Neural cell (in vitro differentiated cells): ENCODE measurements at regions not wholly inside any gene's neighbourhood (a gene's known extent, or its start where the extent isn't known, plus 50 kb on each side); places are given as distances from the start of the nearest gene placed in this dataset.

Source experiments
- H2AFZ ChIP-seq: fragments of 200-600, 300-800 bp; sonication (generic), shearing (Covaris generic); 2 replicates; pipeline ENCODE4 v1.6.0; 2014; ENCODE audit warnings: low read depth, mild to moderate bottlenecking, antibody characterized with exemption, low read length, moderate library complexity
- H3F3A ChIP-seq: fragments of 200-600 bp; shearing (Covaris generic); 2 replicates; pipeline ENCODE4 v1.6.1; 2016; ENCODE audit warnings: mild to moderate bottlenecking, moderate library complexity, mixed read lengths, antibody characterized with exemption, low read length; ENCODE audit not compliant: insufficient read depth, poor library complexity, severe bottlenecking
- H3K27ac ChIP-seq: fragments of 200-600, 300-800 bp; sonication (generic), shearing (Covaris generic); 2 replicates; pipeline ENCODE4 v1.5.1; 2014; ENCODE audit warnings: mild to moderate bottlenecking, low read length, moderate library complexity
- H3K27me3 ChIP-seq: fragments of 300-800, 200-600 bp; sonication (generic), shearing (Covaris generic); 2 replicates; pipeline ENCODE4 v1.6.0; 2014; ENCODE audit warnings: mild to moderate bottlenecking, low read depth, low read length, moderate library complexity; ENCODE audit not compliant: insufficient read depth
- H3K36me3 ChIP-seq: fragments of 300-800, 200-600 bp; sonication (generic), shearing (Covaris generic); 2 replicates; pipeline ENCODE4 v1.5.1; 2014; ENCODE audit warnings: mild to moderate bottlenecking, antibody characterized with exemption, low read length, moderate library complexity; ENCODE audit not compliant: insufficient read depth
- H3K4me2 ChIP-seq: fragments of 300-800, 200-600 bp; sonication (generic), shearing (Covaris generic); 2 replicates; pipeline ENCODE4 v1.6.0; 2014; ENCODE audit warnings: mild to moderate bottlenecking, low read length
- H3K4me3 ChIP-seq: fragments of 300-800, 200-600 bp; sonication (generic), shearing (Covaris generic); 2 replicates; pipeline ENCODE4 v1.5.1; 2014; ENCODE audit warnings: mild to moderate bottlenecking, low read length, moderate library complexity
- H3K79me2 ChIP-seq: fragments of 200-600 bp; shearing (Covaris generic); replicated peaks from 2 replicates; pipeline ENCODE4 v1.6.0; 2014; ENCODE audit warnings: mild to moderate bottlenecking, low read length, moderate library complexity; ENCODE audit not compliant: insufficient read depth
- H3K9ac ChIP-seq: fragments of 300-800, 200-600 bp; sonication (generic), shearing (Covaris generic); 2 replicates; pipeline ENCODE4 v1.6.1; 2016; ENCODE audit warnings: mild to moderate bottlenecking, low read length, mixed read lengths
- H3K9me2 ChIP-seq: fragments of 200-600 bp; shearing (Covaris generic); 2 replicates; pipeline ENCODE4 v1.6.1; 2016; ENCODE audit warnings: mild to moderate bottlenecking, low read length, mixed read lengths; ENCODE audit not compliant: insufficient read depth
- H3K9me3 ChIP-seq: fragments of 200-600, 300-800 bp; sonication (generic), shearing (Covaris generic); 2 replicates; pipeline ENCODE4 v1.6.1; 2016; ENCODE audit warnings: mild to moderate bottlenecking, mixed run types, low read length, moderate library complexity, mixed read lengths
- H4K20me1 ChIP-seq: fragments of 200-600 bp; shearing (Covaris generic); 2 replicates; pipeline ENCODE4 v1.6.1; 2016; ENCODE audit warnings: mild to moderate bottlenecking, mixed run types; ENCODE audit not compliant: insufficient read depth
- CTCF ChIP-seq: fragments of 450-650 bp; IDR thresholded peaks from 2 replicates; pipeline ENCODE4 v1.5.1; 2014; ENCODE audit warnings: antibody characterized with exemption, mild to moderate bottlenecking, moderate library complexity; ENCODE audit not compliant: poor library complexity, severe bottlenecking
- EP300 ChIP-seq: fragments of 450-650 bp; conservative IDR thresholded peaks from 2 replicates; pipeline ENCODE4 v1.6.1; 2014; ENCODE audit warnings: antibody characterized with exemption, mild to moderate bottlenecking, moderate library complexity; ENCODE audit not compliant: poor library complexity, severe bottlenecking
- EZH2 ChIP-seq: fragments of 200-600, 300-800 bp; shearing (Covaris generic), sonication (generic); IDR thresholded peaks from 2 replicates; pipeline ENCODE4 v1.6.1; 2014; ENCODE audit warnings: antibody characterized with exemption, low read length, borderline replicate concordance, mild to moderate bottlenecking; ENCODE audit not compliant: insufficient read depth, poor library complexity, severe bottlenecking
- MXI1 ChIP-seq: fragments of 450-650 bp; conservative IDR thresholded peaks from 2 replicates; pipeline ENCODE4 v1.6.1; 2014; ENCODE audit warnings: antibody characterized with exemption, mild to moderate bottlenecking; ENCODE audit not compliant: poor library complexity, severe bottlenecking
- POLR2AphosphoS5 ChIP-seq: IDR thresholded peaks from 2 replicates; pipeline ENCODE4 v1.6.1; 2012
- RAD21 ChIP-seq: fragments of 450-650 bp; conservative IDR thresholded peaks from 2 replicates; pipeline ENCODE4 v1.6.1; 2014; ENCODE audit warnings: antibody characterized with exemption, mild to moderate bottlenecking, moderate library complexity
- REST ChIP-seq: IDR thresholded peaks from 2 replicates; pipeline ENCODE4 v1.6.1; 2012; ENCODE audit warnings: borderline replicate concordance
- SMC3 ChIP-seq: fragments of 450-650 bp; conservative IDR thresholded peaks from 2 replicates; pipeline ENCODE4 v1.6.1; 2014; ENCODE audit warnings: antibody characterized with exemption, mild to moderate bottlenecking, moderate library complexity; ENCODE audit not compliant: poor library complexity
- TAF1 ChIP-seq: IDR thresholded peaks from 2 replicates; pipeline ENCODE4 v1.6.1; 2012; ENCODE audit warnings: low read depth

DNA sequence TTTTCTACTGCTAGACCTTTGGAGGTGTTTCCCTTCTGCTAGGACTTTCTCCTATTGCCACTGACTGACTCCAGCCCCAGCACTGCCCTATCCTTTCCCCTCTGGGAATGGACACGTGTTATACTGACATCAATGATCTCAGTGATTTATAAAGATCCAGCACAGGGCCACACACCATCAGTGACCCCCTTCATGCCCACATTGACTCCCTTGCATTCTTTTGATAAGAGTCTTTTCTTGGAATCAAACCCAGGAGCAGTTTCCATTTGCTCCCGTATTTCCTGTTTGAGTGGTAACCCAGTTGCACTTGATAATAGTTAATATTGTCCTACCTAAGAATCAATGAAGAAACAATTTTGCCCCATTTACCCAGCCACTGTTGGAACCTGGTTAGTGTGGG, 501.0 kb upstream of the USP24 start:
- H3K27ac ChIP-seq, result no peak overlapping the region
- no peak overlapping the region for H3K9ac ChIP-seq
- no peak overlapping the region for H3K4me2 ChIP-seq
- H3K79me2 ChIP-seq, result no peaks in the 10 kb centered on the region
- no peaks in the 10 kb centered on the region for H3F3A ChIP-seq
- no peaks in the 10 kb centered on the region for H3K36me3 ChIP-seq
- no peaks in the 10 kb centered on the region for H3K9me2 ChIP-seq
- no peaks in the 10 kb centered on the region for H3K9me3 ChIP-seq
- no peaks in the 10 kb centered on the region for H3K27me3 ChIP-seq
- no peaks in the 10 kb centered on the region for H4K20me1 ChIP-seq
- H3K4me3 ChIP-seq, result no peak overlapping the region
- no peak overlapping the region for H2AFZ ChIP-seq
- TF ChIP-seq SMC3, result no peak
- TF ChIP-seq POLR2AphosphoS5, result no peak
- TF ChIP-seq EP300, result no peak
- TF ChIP-seq RAD21, result no peak
- no peak for TF ChIP-seq EZH2
- no peak for TF ChIP-seq TAF1
- TF ChIP-seq REST, result no peak
- no peak for TF ChIP-seq MXI1
- no peak for TF ChIP-seq CTCF

DNA sequence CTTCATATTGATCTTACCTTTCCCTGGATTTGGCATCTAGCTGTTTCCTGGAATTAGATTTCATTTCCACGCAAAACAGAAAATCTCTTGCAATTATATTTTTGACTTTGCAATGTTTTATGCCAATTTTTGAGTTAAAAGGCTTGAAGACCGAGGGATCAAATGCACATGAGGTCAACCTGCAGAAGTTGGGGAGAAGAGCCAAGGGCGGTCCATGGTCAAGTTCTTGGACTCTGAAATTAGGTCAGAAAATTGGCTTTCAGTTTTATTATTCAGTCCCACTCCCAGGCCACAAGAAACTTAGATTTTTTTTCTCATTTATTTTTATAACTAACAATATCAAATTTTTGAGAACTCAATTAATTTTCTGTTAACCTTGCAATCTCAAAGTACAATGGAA, 499.1 kb upstream of the USP24 start:
- H3F3A ChIP-seq, result no peaks in the 10 kb centered on the region
- no peak overlapping the region for H2AFZ ChIP-seq
- H3K9me2 ChIP-seq, result no peaks in the 10 kb centered on the region
- H3K36me3 ChIP-seq, result no peaks in the 10 kb centered on the region
- no peak overlapping the region for H3K4me2 ChIP-seq
- no peaks in the 10 kb centered on the region for H3K27me3 ChIP-seq
- H3K4me3 ChIP-seq, result no peak overlapping the region
- H4K20me1 ChIP-seq, result no peaks in the 10 kb centered on the region
- TF ChIP-seq EP300, result no peak
- TF ChIP-seq MXI1, result no peak
- no peak for TF ChIP-seq POLR2AphosphoS5
- no peak for TF ChIP-seq SMC3
- TF ChIP-seq REST, result no peak
- no peaks in the 10 kb centered on the region for H3K79me2 ChIP-seq
- no peak overlapping the region for H3K9ac ChIP-seq
- H3K27ac ChIP-seq, result no peak overlapping the region
- H3K9me3 ChIP-seq, result no peaks in the 10 kb centered on the region
